ENCODE measurements at regions not wholly inside any gene's neighbourhood (a gene's known extent, or its start where the extent isn't known, plus 50 kb on each side); places are given as distances from the start of the nearest gene placed in this dataset.

DNA sequence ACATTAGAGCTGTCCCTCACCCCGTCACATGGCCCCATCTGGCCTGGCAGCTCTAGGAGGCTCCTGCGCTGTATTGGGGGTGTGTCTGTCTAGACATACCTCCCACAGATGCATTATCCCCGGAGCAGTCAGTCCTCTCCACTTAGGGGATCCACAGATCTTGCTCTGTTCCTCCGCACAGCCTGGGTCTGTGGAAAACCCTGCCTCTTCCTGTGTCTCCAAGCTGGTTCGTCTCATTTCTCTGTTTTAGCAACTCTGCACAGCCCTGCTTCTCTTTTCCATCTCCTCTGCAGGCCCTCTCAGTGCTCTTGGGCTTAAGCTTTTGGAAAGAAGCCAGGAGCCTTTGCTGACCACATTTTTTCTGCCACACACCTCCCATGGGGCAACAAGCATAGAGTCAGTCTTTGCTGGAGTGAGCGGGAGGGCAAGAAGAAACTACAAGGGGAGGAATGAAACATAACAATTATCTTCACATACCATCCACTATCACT is 241.5 kb downstream of the FOXD2 start:
- FAIRE-seq: no peak
- TF ChIP-seq POLR2AphosphoS5 (IDR thresholded peaks at IDR 0.05; ENCODE audit: low read depth, low read length): no peak
- no peak for TF ChIP-seq POLR2A (IDR thresholded peaks at IDR 0.05; ENCODE audit: low read depth, low read length)
- TF ChIP-seq TAF1 (IDR thresholded peaks at IDR 0.05; ENCODE audit: borderline replicate concordance, low read depth, low read length): no peak
- DNase-seq (ENCODE audit: insufficient read length): no peak

DNA sequence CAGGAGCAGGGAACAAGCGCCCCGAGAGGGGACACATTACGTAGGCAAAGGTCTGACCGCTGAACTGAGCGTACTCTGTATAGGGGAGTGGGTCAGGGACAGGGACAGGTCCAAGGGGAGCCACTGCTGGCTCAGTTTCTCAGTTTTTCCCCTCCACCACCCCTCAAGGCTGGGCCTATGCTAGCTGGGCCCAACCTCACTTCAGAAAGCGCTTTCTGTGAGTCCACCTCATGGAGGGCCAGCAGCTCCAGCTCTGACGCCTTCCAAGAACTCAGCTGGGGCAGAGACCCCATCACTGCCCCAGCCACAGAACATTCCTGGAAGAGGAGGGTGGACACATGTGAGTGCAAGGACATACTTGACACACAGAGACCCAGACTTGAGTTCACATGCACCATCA is 242.0 kb downstream of the FOXD2 start:
- FAIRE-seq (no peak), DNase-seq (ENCODE audit: insufficient read length) (no peak)
- TF ChIP-seq POLR2AphosphoS5 (IDR thresholded peaks at IDR 0.05; ENCODE audit: low read depth, low read length): no peak
- TF ChIP-seq POLR2A (IDR thresholded peaks at IDR 0.05; ENCODE audit: low read depth, low read length): no peak
- no peak for TF ChIP-seq TAF1 (IDR thresholded peaks at IDR 0.05; ENCODE audit: borderline replicate concordance, low read depth, low read length)

DNA sequence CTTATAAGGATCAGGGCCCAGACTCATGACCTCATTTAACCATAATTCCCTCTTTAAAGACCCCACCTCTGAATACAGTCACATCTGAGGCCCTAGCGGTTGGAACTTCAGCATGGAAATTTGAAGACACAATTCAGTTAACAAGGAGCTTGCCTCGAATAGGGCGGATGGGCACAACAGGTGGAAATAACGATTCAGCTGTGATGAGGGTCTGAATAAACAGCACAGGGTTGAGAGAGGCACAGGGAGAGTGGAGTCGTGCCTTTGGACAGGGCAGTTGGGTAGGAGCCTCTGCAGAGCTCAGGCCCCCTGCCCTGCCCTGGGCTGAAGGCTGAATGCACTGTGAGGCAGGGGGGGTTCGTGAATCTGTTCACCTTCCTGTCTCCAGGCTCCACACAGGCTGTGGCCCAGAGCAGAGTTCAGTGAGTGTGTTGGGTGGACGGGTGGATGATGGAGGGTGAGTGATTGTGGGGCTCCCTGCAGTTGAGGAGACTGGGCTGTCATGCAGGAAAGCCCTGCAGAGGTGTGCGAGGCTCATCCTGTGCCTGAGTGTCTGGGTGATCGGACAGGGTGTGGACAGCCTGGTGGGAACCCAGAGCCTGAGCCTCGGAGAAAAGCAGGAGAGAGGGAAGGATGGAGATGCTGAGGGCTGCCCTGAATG is 243.1 kb downstream of the FOXD2 start:
- no peak for TF ChIP-seq TAF1 (IDR thresholded peaks at IDR 0.05; ENCODE audit: borderline replicate concordance, low read depth, low read length)
- no peak for TF ChIP-seq POLR2AphosphoS5 (IDR thresholded peaks at IDR 0.05; ENCODE audit: low read depth, low read length)
- DNase-seq (ENCODE audit: insufficient read length): no peak
- no peak for FAIRE-seq

DNA sequence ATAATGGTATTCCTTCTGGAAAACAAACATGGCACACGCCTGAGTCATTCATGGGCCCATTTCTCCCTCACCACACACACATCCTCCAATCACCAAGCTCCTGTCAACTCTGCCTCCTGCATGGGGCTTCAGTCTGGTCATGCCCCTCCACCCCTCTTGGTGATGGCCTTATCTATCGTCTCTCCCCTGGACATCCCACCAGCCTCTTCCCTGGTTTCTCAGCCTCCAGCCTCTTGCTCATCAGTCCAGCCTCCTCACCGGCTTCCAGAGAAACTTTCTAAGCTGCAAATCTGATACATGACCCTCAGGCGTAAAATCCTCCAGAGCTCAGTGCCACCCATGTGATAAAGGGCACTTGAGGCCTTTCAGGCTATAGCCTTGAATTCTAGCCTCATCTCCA is 243.9 kb downstream of the FOXD2 start:
- no peak for DNase-seq (ENCODE audit: insufficient read length)
- no peak for FAIRE-seq
- TF ChIP-seq POLR2A (IDR thresholded peaks at IDR 0.05; ENCODE audit: low read depth, low read length): no peak
- no peak for TF ChIP-seq TAF1 (IDR thresholded peaks at IDR 0.05; ENCODE audit: borderline replicate concordance, low read depth, low read length)
- TF ChIP-seq POLR2AphosphoS5 (IDR thresholded peaks at IDR 0.05; ENCODE audit: low read depth, low read length): no peak

DNA sequence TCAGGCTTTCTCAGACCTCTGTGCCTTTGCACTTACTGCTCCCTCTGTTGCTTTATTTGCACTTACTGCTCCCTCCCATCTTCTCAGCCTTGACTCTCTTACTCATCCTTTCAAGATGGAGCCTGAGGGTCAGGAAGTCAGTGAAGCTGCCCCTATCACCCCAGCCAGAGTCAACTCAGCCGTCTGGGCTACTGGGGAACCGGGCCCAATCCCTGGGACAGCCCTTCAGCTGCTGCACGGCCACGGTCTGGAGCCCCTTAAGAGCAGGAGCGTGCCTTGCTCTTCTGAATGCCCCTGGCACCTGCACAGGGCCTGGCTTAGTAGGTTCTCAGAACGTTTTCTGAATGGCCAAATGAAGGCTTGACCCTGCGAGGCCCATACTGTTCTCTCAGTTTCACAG is 244.4 kb downstream of the FOXD2 start:
- FAIRE-seq (no peak), DNase-seq (ENCODE audit: insufficient read length) (no peak)
- TF ChIP-seq POLR2AphosphoS5 (IDR thresholded peaks at IDR 0.05; ENCODE audit: low read depth, low read length) (no peak), TAF1 (IDR thresholded peaks at IDR 0.05; ENCODE audit: borderline replicate concordance, low read depth, low read length) (no peak), POLR2A (IDR thresholded peaks at IDR 0.05; ENCODE audit: low read depth, low read length) (no peak)

DNA sequence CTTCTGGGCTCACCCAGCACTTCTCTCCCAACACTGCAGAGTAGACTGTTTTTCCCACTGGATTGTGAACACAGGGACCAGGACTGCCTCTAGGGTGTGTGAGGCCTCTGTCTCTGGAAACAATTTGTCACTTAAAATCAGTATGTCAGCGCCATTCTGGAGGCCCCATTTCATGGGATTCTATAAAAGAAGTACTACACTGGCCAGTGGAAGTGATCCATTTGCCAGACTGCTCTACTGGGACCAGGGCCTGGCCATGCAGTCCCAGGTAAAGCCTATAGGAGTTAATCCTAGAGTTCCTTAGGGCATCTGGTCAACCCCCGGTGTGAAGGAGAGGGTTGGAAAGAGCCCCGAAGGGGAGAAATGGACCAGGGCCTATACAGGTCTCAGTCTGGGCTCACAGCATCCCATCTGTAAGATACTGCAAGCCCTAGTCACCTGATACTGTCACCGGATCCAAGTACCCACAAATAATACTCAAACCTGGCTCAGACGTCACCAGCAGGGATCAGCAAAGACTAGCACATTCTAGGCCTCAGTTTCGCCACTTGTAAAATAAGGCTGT is 245.0 kb downstream of the FOXD2 start:
- TF ChIP-seq POLR2A (IDR thresholded peaks at IDR 0.05; ENCODE audit: low read depth, low read length) (no peak), TAF1 (IDR thresholded peaks at IDR 0.05; ENCODE audit: borderline replicate concordance, low read depth, low read length) (no peak), POLR2AphosphoS5 (IDR thresholded peaks at IDR 0.05; ENCODE audit: low read depth, low read length) (no peak)
- DNase-seq (ENCODE audit: insufficient read length) (no peak), FAIRE-seq (no peak)

DNA sequence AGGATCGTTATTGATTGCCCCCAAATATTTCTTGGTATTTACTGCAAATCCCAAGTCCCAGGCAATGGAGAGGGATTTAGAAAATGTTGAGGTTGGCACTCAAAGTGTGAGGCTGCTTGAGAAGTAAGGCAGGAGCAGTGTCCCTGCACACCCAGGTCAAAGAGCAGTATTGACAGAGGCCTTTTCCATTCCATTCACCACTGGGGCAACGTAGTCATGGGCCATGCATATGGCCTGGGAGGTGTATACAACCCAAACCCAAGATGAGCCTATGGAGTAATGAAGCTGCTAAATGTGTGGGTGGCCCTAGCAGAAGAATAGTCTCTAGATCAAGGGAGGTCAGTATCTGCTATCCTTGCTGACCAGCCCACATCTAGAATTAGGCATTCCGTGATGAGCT is 245.6 kb downstream of the FOXD2 start:
- DNase-seq (ENCODE audit: insufficient read length) (no peak), FAIRE-seq (no peak)
- TF ChIP-seq POLR2AphosphoS5 (IDR thresholded peaks at IDR 0.05; ENCODE audit: low read depth, low read length) (no peak), POLR2A (IDR thresholded peaks at IDR 0.05; ENCODE audit: low read depth, low read length) (no peak), TAF1 (IDR thresholded peaks at IDR 0.05; ENCODE audit: borderline replicate concordance, low read depth, low read length) (no peak)

DNA sequence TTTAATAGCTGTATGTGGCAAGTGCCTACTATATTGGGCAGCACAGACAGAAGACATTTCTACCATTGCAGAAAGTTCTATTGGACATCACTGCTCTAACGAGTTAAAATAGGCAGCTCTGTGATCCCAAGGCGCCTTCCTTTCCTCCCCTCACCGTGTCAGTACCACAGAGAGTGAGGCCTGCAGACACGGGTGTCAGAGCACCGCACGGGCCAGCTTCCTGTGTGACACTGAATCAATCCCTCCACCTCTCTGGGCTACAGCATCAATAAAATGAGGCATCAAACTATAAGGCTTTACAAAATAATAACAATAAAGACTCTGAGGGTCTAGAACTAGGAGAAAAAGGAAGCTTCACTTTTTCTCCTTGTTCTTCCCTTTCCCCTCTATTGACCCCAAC is 246.7 kb downstream of the FOXD2 start:
- TF ChIP-seq TAF1 (IDR thresholded peaks at IDR 0.05; ENCODE audit: borderline replicate concordance, low read depth, low read length) (no peak), POLR2AphosphoS5 (IDR thresholded peaks at IDR 0.05; ENCODE audit: low read depth, low read length) (no peak), POLR2A (IDR thresholded peaks at IDR 0.05; ENCODE audit: low read depth, low read length) (no peak)
- DNase-seq (ENCODE audit: insufficient read length): no peak
- FAIRE-seq: no peak

DNA sequence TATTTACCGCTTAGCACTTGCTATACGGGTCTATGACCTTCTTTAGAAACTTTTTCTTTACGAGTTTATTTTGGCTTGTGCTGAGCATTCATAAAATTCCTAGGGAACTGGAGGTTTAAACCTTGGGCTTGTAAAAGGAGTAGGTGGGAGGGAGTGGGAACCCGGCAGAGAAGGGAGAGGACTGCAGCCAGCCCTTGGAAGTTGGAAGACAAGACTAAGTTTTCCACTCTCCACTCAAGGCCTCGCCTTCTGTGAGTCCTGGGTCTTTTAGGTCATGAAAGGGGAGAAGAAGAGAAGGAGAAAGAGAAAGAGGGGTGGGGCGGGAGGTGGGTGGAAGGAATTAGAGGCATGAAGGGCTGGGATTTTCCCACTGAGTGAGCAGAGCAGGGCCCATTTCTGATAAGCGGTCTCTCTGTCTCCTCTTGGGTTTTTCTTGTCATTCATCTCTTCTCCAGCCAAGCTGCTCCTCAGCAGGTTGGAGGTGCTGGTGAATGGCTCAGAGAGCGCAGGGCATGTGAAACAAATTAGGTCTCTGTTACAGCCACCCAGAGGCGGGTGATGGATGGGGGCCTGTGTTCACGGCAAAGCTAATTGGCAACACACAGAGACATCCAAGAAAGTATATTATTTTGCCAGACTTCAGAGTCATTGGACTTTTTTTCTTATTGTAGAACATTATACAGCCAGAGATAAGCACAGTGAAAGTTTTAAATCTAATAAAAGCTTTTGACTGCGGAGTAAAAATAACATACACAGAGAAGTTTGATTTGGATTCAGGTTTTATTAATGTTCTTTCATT is 247.3 kb downstream of the FOXD2 start:
- no peak for FAIRE-seq

DNA sequence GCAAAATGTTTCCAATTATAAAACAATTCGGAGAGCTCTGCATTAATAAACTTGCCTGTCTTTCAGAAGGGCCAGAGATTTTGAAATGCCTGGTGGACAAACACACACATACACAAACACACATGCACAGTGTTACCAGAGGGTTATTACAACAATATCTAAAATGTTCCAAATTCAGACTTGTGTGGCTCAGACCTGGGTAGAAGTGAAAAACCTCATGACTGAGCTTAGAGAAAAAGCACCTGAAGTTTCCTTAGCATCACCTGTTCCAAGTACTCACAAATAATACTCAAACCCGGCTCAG is 247.9 kb downstream of the FOXD2 start:
- no peak for DNase-seq (ENCODE audit: insufficient read length)
- no peak for TF ChIP-seq TAF1 (IDR thresholded peaks at IDR 0.05; ENCODE audit: borderline replicate concordance, low read depth, low read length)
- no peak for TF ChIP-seq POLR2A (IDR thresholded peaks at IDR 0.05; ENCODE audit: low read depth, low read length)
- TF ChIP-seq POLR2AphosphoS5 (IDR thresholded peaks at IDR 0.05; ENCODE audit: low read depth, low read length): no peak
- no peak for FAIRE-seq

More for the DNA sequence above, 247.3 kb downstream of the FOXD2 start:
- DNase-seq (ENCODE audit: insufficient read length): no peak
- no peak for TF ChIP-seq POLR2A (IDR thresholded peaks at IDR 0.05; ENCODE audit: low read depth, low read length)
- no peak for TF ChIP-seq TAF1 (IDR thresholded peaks at IDR 0.05; ENCODE audit: borderline replicate concordance, low read depth, low read length)
- TF ChIP-seq POLR2AphosphoS5 (IDR thresholded peaks at IDR 0.05; ENCODE audit: low read depth, low read length): no peak

DNA sequence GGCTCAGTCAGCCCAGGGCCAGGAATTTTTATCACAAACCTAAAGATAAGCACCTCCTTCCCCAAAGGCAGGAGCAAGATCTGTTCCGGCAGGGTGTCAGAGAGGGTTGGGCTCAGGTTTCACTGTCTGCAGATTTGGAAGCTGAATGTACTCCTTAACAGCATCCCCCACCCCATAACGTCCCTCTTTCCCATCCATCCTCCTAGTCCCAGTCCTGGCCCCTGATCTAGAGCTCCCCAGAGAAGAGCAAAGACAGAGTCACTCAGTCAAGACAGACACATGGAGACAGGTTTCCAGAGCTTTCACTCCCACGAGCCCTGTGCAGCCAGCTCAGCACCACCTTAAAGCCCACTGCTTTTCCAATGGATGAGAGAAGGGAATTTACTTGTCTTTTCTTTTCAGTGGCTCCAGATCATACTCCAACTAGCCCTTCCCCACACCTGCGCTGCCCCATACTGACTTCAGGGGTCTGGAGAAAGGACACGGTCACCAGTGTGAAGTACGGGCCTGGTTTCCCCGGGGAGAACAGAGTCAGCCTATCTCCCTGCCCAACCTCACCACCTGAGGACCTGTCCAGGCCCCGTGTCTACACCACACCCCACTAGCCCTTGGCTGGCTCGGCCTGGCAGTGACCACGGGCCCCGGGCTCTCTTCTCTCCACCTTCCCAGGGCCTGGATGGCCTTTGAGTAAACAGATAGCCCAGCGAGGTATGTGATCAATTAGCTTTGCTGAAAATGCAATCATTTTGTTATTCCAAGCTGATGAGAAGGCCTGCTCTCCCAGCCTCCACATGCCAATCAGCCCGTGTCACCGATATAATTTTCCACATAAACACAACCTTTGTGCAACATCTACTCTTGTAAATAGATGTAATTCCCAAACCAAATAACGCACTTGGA is 249.1 kb downstream of the FOXD2 start:
- DNase-seq (ENCODE audit: insufficient read length) (no peak), FAIRE-seq (no peak)
- no peak for TF ChIP-seq POLR2A (IDR thresholded peaks at IDR 0.05; ENCODE audit: low read depth, low read length)
- TF ChIP-seq TAF1 (IDR thresholded peaks at IDR 0.05; ENCODE audit: borderline replicate concordance, low read depth, low read length): no peak
- TF ChIP-seq POLR2AphosphoS5 (IDR thresholded peaks at IDR 0.05; ENCODE audit: low read depth, low read length): no peak
